ENCODE measurements at regions not wholly inside any gene's neighbourhood (a gene's known extent, or its start where the extent isn't known, plus 50 kb on each side); places are given as distances from the start of the nearest gene placed in this dataset.

GRCh38 chr9:16282216-16282615, 588.3 kb downstream of the BNC2 start:
- no peak for TF ChIP-seq CTCF (IDR thresholded peaks at IDR 0.05; ENCODE audit: low read depth, low read length, missing control alignments)
- no peak for DNase-seq
- in situ Hi-C loops (cut with HindIII; ENCODE audit: low pct_ligation_motif_present, low sequenced_read_pairs), result no loop called here

GRCh38 chr9:16282718-16283117, 587.8 kb downstream of the BNC2 start:
- TF ChIP-seq CTCF (IDR thresholded peaks at IDR 0.05; ENCODE audit: low read depth, low read length, missing control alignments), result no peak

More at GRCh38 chr9:16282216-16282615, 588.3 kb downstream of the BNC2 start:
- Histone ChIP-seq H3K27me3 (replicated peaks) (no peaks in the 10 kb centered on the region), H3K27ac (no peak overlapping the region), H3K36me3 (replicated peaks) (no peaks in the 10 kb centered on the region), H3K4me3 (ENCODE audit: low read depth, low read length) (no peak overlapping the region)

GRCh38 chr9:16286160-16286559, 584.3 kb downstream of the BNC2 start:
- no peak overlapping the region for H3K27ac ChIP-seq
- H3K36me3 ChIP-seq (replicated peaks), result no peaks in the 10 kb centered on the region
- no peak for TF ChIP-seq CTCF (IDR thresholded peaks at IDR 0.05; ENCODE audit: low read depth, low read length, missing control alignments)
- in situ Hi-C loops (cut with HindIII; ENCODE audit: low pct_ligation_motif_present, low sequenced_read_pairs), result no loop called here
- no peak for DNase-seq
- H3K27me3 ChIP-seq (replicated peaks), result no peaks in the 10 kb centered on the region
- H3K4me3 ChIP-seq (ENCODE audit: low read depth, low read length), result no peak overlapping the region

More at GRCh38 chr9:16282718-16283117, 587.8 kb downstream of the BNC2 start:
- in situ Hi-C loops (cut with HindIII; ENCODE audit: low pct_ligation_motif_present, low sequenced_read_pairs), result no loop called here
- Histone ChIP-seq H3K36me3 (replicated peaks) (no peaks in the 10 kb centered on the region), H3K4me3 (ENCODE audit: low read depth, low read length) (no peak overlapping the region), H3K27ac (no peak overlapping the region), H3K27me3 (replicated peaks) (no peaks in the 10 kb centered on the region)
- no peak for DNase-seq

DNA sequence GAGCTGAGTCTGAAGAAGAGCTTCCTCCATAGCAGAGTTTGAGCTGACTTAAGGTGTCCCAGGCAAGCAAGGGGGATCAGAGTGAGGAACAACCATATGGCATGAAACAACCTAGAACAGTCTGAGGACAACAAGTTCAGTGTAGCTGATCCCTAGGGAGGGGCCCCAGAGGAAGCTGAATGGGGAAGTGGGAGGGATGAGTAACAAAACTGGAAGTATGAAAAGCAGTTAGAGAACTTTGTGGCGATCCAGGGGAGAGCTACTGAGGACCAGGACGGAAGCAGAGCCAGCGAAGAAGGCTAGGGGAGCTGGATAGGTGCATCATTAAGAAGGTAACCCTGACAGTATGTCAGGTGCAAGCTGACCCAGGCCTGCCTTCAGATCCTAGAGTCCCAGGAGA, 580.8 kb downstream of the BNC2 start:
- in situ Hi-C loops (cut with HindIII; ENCODE audit: low pct_ligation_motif_present, low sequenced_read_pairs), result no loop called here
- Histone ChIP-seq H3K27ac (no peak overlapping the region), H3K36me3 (replicated peaks) (no peaks in the 10 kb centered on the region), H3K27me3 (replicated peaks) (no peaks in the 10 kb centered on the region), H3K4me3 (ENCODE audit: low read depth, low read length) (no peak overlapping the region)
- no peak for TF ChIP-seq CTCF (IDR thresholded peaks at IDR 0.05; ENCODE audit: low read depth, low read length, missing control alignments)
- no peak for DNase-seq

DNA sequence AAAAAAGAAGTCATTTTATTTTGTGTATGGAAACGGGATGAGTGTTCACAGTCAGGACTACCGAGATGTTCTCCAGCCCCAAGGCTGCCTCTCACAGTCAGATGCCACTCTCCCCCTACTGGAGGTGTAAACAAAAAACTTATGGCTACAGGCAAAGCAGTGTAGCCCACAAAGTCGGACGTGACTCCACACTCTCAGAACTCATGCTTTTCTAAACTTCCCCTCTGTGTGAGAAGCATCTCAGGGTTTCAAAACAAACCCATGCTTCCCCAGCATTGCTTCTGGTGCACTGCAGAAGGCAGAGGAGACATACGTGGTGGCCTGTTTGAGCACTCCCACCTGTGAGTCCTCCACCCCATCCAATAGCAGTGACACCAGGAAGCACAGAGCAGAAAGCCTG, 580.3 kb downstream of the BNC2 start:
- no peak for TF ChIP-seq CTCF (IDR thresholded peaks at IDR 0.05; ENCODE audit: low read depth, low read length, missing control alignments)
- no peaks in the 10 kb centered on the region for H3K36me3 ChIP-seq (replicated peaks)
- in situ Hi-C loops (cut with HindIII; ENCODE audit: low pct_ligation_motif_present, low sequenced_read_pairs), result no loop called here
- H3K27ac ChIP-seq, result no peak overlapping the region
- H3K4me3 ChIP-seq (ENCODE audit: low read depth, low read length), result no peak overlapping the region
- DNase-seq, result no peak
- H3K27me3 ChIP-seq (replicated peaks), result no peaks in the 10 kb centered on the region

DNA sequence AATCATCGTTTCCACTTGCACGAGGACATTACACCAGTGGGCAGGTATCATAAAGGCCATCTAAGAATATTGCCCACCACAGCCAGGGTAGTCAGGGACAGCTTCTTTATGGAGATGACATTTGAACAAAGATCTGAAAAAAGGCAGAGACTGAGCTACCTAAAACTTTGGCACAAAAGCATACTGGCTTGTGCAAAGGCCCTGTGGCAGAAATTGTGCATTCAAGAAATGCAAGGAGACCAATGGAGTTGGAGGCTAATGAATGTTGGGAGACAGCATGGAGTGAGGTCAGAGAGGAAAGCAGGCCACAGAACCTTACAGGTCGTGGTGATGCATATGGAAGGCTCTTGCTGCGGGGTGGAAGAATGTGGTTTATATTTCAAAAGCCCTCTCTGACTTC, 578.5 kb downstream of the BNC2 start:
- Histone ChIP-seq H3K36me3 (replicated peaks) (no peaks in the 10 kb centered on the region), H3K27me3 (replicated peaks) (no peaks in the 10 kb centered on the region), H3K27ac (no peak overlapping the region), H3K4me3 (ENCODE audit: low read depth, low read length) (no peak overlapping the region)
- no peak for TF ChIP-seq CTCF (IDR thresholded peaks at IDR 0.05; ENCODE audit: low read depth, low read length, missing control alignments)
- DNase-seq, result no peak
- in situ Hi-C loops (cut with HindIII; ENCODE audit: low pct_ligation_motif_present, low sequenced_read_pairs), result no loop called here
